Amniotic stem cell (primary cell): ENCODE measurements at regions not wholly inside any gene's neighbourhood (a gene's known extent, or its start where the extent isn't known, plus 50 kb on each side); places are given as distances from the start of the nearest gene placed in this dataset.
"Not testable (repeated sequence)": the region's sequence is repeated elsewhere in the genome, so short reads cannot be mapped to it uniquely, and the experiment has no call there.

Source experiments
- DNase-seq: peaks from one replicate; lab custom pipeline; 2025; lab: John Stamatoyannopoulos, UW

GRCh38 chr15:62857411-62857853, 185.1 kb upstream of the TPM1 start:
- no peak for DNase-seq

GRCh38 chr15:62858343-62858742, 184.2 kb upstream of the TPM1 start:
- DNase-seq, result no peak

- no peak for DNase-seq
These were observed 179.8 kb upstream of the TPM1 start for GRCh38 chr15:62862717-62863116.

GRCh38 chr15:62866366-62866765, 176.2 kb upstream of the TPM1 start:
- no peak for DNase-seq

- DNase-seq, result no peak
These were observed 174.7 kb upstream of the TPM1 start for GRCh38 chr15:62867844-62868243.

- DNase-seq, result no peak
These were observed 174.0 kb upstream of the TPM1 start for GRCh38 chr15:62868507-62868906.

GRCh38 chr15:62869116-62869515, 173.4 kb upstream of the TPM1 start:
- DNase-seq, result no peak

- DNase-seq, result no peak
These were observed 172.3 kb upstream of the TPM1 start for GRCh38 chr15:62870216-62870615.

- DNase-seq, result not testable (repeated sequence)
These were observed 171.8 kb upstream of the TPM1 start for GRCh38 chr15:62870701-62871100.

GRCh38 chr15:62873203-62873602, 169.3 kb upstream of the TPM1 start:
- DNase-seq, result no peak

GRCh38 chr15:62874064-62874463, 168.5 kb upstream of the TPM1 start:
- DNase-seq, result no peak

GRCh38 chr15:62874959-62875625, 167.5 kb upstream of the TPM1 start:
- DNase-seq, result no peak

- no peak for DNase-seq
These were observed 166.9 kb upstream of the TPM1 start for GRCh38 chr15:62875626-62876021.

- DNase-seq, result no peak
These were observed 165.2 kb upstream of the TPM1 start for GRCh38 chr15:62877276-62877857.

- DNase-seq, result no peak
These were observed 164.5 kb upstream of the TPM1 start for GRCh38 chr15:62878070-62878469.

GRCh38 chr15:62879770-62880169, 162.8 kb upstream of the TPM1 start:
- DNase-seq, result no peak

- DNase-seq, result no peak
These were observed 162.3 kb upstream of the TPM1 start for GRCh38 chr15:62880278-62880677.

GRCh38 chr15:62881056-62881455, 161.5 kb upstream of the TPM1 start:
- DNase-seq, result no peak

- DNase-seq, result no peak
These were observed 158.5 kb upstream of the TPM1 start for GRCh38 chr15:62883938-62884479.

- DNase-seq, result no peak
These were observed 156.0 kb upstream of the TPM1 start for GRCh38 chr15:62886431-62887071.

- DNase-seq, result no peak
These were observed 155.4 kb upstream of the TPM1 start for GRCh38 chr15:62887113-62887570.

- no peak for DNase-seq
These were observed 153.9 kb upstream of the TPM1 start for GRCh38 chr15:62888623-62889022.

- no peak for DNase-seq
These were observed 153.3 kb upstream of the TPM1 start for GRCh38 chr15:62889141-62889661.
